GM21390 (cell line): ENCODE measurements at regions not wholly inside any gene's neighbourhood (a gene's known extent, or its start where the extent isn't known, plus 50 kb on each side); places are given as distances from the start of the nearest gene placed in this dataset.
"Not testable (repeated sequence)": the region's sequence is repeated elsewhere in the genome, so short reads cannot be mapped to it uniquely, and the experiment has no call there.

ENCODE experiments used
- ATAC-seq: cut with Tn5 transposase; IDR thresholded peaks from one replicate; pipeline ENCODE4 v1.9.1; 2021; ENCODE audit not compliant: unreplicated experiment

DNA sequence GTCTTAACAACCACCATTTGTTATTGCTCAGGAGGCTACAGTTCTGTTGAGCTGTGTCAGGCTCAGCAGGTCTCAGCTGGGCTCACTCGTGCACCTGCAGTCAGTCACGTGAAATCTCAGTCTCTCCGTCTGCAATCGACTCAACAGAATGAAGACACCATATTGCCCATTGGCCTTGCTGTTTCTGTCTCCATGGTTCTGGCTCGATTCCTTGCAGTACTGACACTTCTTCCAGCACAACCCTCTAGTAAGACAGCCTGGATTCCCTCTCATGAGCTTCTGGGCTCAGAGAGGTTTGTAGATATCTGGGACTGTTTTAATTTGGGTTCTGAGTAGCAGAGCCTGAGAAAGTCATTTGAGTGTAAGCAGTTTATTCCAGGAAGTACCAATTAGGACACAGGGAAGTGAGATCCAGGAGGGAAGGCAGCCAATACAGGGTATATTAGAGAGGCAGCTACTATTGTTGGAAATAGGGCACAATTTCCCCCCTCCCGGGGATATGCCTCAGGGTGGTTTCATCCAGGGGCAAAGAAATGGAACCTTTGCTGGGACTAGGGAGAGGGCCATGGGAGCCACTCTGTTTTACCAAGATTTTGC lies 87.4 kb upstream of the RALGAPA2 start:
- ATAC-seq = no peak

DNA sequence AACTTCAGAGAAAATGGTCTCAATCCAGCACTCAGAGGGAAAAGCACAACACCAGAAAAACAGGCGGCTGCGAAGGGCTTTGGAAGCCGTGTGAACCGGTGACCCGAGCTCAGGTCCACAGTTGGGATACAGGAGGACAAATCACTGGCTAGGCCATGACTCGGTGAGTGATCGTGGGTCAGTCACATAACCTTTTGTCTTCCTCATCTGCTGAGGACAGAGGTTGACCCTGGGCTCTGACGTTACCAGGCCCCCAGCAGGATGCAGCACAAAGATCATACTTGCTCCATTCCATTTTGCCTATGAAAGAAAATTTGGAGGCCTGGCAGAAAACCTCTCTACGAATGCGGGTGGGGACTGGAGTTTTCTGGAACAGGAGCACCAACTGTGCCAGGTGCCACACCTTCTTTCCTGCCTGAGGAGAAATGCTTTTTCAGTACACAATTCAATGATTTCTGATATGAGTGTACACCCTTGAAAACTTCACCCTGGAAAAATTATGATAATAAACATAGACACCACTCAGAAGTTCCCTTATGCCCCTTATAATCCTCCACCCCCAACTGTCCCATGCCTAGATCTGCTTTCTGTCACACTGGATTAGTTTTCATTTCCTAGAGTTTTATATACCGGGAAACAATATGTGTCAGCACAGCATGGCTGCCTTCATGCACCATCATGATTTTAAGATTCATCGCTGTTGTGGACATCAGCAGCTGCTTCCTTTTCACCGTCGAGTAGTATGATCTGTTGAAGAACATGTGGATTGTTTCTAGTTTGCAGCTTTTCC lies 85.3 kb upstream of the RALGAPA2 start:
- ATAC-seq = no peak

DNA sequence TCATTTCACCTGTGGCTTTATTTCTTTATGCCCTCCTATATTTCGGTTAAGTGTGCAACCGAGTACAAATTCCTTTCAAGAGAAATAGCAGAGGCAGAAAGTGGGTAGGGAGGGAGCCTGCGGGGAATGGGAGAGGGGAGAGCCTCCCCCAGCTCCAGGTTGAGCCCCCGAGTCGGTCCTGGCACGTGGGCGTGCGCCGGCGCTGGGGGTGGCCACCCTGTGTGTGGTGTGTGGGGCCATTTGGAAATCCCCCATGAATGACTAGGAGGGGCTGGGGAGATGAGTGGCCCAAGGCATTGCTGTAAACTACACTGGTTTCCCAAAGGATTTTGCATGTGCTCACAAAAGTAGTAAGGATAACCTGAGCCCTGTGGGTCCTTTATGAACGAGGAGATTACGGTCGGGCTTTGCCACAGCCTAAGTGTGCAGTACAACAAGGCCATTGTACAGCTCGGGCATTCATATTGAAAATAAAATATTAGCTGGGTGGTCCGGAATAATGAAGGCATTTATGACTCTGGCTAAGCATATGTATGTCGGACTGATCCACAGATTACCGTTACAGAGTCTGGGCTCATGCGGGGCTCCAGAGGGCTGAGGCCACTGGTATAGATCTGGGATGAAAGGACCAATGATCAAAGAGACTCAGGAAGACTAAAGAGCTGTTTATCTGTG lies 84.5 kb upstream of the RALGAPA2 start:
- ATAC-seq = no peak

DNA sequence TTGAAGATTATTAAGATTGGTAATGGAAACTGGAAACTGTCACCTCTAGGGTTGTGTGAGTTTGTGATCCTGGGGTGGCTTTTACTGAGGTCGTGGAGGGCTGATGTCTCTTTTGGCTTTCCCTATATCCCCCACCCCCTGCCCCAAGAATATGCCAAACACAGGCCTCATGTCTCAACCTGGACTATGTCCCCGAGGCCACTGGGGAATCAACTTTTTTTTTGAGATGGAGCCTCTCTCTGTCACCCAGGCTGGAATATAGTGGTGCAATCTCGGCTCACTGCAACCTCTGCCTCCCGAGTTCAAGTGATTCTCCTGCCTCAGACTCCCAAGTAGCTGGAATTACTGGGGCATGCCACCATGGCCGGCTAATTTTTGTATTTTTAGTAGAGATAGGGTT lies 83.3 kb upstream of the RALGAPA2 start:
- no peak for ATAC-seq

DNA sequence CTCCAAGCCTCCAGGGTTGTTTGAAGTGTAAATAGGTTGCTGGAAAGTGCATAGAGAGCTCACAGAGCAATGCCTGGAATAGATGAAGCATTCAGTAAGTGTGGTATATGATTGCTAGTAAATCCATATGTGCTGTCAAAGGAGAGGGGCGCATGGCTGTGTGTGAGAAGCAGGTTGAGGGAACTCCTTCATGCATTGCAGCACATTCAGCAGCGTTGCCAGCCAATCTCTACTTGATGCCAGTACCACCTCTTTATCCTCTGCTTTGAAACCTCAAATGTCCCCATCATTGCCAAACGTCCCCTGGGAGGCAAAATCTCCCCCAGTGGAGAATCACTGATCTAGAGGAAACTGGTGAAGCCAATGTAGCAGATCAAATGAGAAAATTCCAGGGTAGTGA lies 82.7 kb upstream of the RALGAPA2 start:
- ATAC-seq = no peak

DNA sequence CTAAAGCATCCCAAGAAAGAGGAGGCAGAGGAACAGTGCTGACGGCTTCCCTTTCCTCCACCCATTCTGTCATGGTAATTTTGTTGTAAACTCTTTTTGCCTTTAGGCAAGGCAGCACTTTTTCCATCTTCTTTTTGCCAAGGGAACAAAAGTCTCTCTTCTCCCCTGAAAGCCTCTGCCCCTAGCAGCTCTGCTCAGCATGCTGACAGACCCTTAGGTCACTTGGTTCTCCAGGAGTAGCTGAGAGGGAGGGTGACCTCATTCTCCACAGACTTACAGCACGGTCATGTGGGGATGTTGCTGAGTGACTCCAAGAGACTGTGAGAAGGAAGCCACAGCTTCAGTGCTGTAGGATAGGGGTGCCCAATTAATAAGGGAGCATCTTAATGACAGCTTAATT lies 81.1 kb upstream of the RALGAPA2 start:
- ATAC-seq = no peak

DNA sequence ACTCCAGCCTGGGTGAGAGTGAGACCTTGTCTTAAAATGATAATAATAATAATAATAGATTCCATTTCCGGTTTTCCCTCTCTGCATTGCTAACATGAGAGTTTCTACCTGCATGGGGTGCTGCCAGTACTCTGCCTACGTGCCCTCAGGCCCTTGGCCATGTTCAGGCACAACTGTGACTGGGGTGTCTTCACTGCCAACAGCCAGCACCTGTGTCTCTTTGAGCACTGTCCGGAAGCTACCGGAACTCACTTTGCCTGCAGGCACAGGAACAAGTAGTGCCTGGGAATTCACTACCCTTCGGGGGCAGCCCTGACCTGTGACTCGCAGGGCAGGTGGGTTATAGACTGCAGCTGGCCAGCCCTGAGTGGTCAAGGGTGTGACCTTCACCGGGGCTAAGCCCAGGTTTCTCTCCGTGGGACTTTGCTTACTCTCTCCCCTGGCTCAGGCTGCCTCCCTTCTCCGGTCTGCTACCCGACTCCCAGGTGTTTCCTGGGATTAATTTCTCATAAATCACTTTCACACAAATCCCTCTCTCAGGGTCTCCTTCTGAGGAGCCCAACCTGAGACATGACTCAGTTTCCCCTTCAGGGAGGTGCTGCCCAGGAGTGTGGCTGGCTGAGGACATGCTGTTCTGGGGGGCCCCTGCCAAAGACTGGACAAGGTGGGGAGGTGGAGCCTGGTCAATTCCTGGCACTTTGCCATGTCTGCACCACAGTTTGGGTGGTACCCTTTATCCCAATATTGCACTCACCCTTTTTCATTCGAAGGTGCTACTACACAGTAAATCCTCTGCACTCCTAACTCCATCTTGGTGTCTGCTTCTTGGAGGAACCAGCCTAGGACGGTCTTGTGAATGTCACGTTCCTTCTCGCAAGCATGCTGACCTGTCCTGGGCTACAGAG lies 79.5 kb upstream of the RALGAPA2 start:
- no peak for ATAC-seq

DNA sequence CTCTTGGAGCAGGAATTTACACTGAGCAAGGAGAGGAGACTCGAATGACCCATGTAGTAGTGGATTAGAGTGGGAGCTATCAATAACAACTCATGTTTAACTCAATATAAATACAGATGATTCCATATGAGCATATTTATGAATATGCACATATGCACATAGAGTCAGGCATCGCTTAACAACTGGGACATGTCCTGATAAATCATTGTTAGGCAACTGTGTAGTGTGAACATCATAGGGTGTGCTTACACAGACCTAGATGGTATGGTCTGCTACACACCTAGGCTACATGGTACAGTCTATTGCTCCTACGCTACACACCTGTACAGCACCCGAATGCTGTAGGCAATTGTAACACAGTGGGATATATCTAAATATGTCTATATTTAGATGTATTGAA lies 75.9 kb upstream of the RALGAPA2 start:
- ATAC-seq = no peak

DNA sequence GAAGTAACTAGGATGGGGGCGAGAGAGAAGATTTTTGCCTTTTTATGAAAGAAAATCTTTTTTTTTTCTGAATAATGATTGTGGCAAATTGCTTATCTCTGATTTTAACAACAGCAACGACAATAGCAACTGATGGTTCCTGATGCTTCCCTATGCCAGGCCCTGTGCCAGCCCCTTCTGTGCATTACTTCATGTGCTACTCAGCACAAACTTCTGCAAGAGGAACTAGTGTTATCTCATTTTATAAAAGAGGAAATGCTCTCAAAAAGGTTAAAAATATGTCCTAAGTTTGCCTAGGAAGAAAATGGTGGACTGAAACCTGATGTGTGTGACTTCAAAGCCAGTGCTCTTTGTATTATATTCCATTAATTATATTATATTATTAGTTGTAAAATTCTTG lies 74.0 kb upstream of the RALGAPA2 start:
- ATAC-seq = no peak

DNA sequence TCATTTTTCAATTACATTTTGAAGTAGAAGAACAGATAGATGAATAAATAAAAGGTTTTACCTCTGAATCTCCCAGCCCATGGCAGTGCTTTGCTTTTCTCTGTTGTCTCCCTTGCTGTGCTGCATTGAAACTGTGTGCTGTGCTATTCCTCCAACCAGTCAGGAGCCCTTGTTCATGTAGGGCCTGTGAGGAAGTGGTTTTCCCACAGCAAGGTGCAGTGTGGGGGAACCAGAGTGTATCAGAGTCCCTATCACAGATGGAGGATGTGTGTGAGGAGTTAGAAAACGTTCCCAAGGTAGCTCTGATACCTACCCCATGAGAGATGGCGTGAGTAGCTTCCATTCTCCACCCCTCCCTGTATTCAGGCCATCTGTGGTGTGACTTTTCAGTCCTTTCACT lies 72.8 kb upstream of the RALGAPA2 start:
- ATAC-seq = no peak

DNA sequence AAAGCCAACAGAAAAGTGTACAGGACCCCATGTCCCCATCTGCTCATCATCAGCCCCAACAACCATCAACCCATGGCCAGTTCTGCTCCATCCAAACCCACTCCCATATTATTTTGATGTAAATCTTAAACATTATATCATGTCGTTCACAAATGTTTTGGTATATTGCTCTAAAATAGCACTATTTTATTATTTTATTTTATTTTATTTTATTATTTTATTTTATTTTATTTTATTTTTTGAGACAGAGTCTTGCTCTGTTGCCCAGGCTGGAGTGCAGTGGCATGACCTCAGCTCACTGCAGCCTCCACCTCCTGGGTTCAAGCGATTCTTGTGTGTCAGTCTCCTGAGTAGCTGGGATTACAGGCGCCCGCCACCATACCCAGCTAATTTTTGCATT lies 72.0 kb upstream of the RALGAPA2 start:
- ATAC-seq = not testable (repeated sequence)

DNA sequence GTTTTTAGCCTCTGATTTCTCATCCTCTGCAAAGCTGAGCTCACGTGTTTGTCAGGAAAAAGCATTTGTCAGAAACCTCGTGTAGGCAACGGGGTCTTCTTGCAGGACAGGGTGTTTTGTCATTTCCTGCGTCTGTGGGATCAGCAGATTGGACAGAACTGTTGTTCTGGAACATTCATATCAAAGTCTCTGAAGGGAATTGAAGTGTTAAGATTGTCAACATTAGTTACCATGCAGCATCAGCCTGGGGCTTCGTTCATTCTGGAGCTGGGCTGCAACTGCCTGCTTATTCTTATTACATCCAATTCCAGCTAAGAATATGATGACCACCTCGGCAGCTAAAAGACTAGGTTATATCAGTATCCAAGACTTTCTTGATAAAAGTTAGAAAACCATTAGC lies 71.0 kb upstream of the RALGAPA2 start:
- ATAC-seq = no peak

DNA sequence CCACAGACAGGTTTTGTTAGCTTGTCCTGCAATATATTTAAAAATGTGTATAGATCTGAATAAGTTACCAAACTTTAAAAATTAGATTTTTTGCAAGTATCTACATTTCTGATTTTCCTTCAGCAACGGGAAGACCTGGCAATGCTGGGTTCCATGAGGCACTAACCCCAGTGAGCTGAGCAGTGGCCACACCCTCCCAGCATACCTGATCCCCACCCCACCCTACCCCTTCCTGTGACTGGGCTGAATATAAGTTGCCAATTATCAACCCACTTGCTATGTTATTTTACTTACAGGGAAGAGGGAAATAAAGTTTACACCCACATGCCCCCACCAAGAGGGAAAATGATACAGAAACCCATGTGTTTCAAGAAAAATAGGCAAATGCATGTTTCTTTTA lies 70.3 kb upstream of the RALGAPA2 start:
- no peak for ATAC-seq

DNA sequence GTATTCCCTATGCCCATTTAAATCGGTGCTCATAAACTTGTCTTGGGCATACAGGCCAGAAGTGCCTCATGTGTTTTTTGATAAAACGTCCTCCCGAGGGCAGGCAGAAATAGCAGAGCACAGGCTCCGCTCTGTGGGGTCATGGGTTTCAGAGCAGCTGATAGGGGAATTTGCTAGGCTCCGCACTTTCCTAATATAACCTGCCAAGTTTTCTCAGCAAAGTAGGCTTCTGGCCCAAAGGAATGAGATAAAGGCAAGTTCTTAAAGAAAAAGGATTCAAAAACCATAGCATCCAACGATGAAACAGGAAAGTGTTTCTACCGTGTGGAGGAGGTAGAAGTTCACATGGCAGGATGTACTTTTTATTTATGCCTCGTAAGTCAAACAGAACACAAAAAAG lies 69.8 kb upstream of the RALGAPA2 start:
- no peak for ATAC-seq

DNA sequence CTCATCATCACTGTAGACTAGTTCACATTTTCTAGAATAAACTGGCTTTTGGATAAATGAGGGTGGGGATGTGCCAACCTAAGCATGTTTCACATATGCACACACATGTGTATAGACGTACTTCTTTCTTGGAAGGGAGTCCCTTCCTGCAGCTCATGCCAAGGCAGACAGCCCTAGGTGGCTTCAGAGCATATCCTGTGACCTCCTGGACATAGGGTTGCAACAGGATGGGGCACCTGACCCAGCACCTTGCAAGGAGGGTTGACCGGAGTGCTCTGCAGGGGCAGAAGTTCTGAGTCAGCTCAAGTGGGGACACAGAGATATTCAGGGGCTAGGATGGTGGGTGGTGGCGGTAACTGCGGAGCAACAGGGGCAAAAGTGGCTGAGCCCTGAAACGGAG lies 68.6 kb upstream of the RALGAPA2 start:
- no peak for ATAC-seq

DNA sequence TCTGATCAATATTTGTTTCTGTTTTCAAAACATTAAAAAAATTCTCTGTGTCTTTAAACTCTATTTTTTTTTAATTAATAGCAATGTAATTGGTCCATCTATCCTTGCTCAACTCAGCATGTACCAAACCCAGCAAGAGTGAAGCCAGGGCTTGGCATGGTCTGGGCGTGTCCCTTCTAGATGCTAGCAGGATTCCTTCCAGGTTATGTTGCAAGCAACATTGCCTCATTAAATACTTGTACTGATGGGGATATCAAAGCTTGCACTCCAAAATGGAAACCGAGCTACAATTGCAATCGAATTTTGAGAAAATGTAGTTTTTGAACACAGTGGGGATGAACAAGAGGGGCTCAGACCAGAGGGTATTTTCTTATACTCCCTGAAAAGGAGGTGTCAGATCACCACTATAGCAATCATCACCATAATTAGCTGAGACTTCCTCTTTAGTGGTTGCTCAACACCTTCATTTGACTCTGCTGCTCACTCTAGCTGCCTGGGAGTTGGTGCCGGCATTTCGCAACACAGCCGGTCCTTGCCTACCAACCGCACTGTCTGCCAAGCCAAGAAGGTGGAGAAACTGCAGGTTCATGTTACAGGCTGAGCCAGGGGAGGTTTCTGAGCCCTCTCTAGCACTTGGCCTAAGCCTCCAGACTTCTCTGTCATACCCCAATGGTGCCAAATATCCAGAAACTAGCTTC lies 67.8 kb upstream of the RALGAPA2 start:
- no peak for ATAC-seq

DNA sequence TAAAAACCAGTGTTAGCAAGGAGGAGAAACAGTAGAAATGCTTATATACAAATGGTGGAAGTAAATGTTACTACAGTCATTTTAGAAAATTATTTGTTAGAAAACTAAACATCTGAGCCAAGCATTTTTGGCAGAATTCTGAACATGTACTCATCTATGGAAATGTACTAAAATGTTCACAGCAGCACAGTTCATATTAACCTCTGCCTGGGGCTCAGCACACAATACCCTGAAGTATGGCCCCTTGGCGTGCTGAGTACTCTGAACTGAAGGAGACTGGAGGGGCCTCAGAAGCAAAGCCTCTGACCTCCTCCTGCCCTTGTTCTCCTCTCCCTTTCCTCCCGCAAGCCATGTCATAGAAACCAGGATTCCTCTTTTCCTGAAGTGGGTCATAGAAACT lies 66.2 kb upstream of the RALGAPA2 start:
- ATAC-seq = no peak

DNA sequence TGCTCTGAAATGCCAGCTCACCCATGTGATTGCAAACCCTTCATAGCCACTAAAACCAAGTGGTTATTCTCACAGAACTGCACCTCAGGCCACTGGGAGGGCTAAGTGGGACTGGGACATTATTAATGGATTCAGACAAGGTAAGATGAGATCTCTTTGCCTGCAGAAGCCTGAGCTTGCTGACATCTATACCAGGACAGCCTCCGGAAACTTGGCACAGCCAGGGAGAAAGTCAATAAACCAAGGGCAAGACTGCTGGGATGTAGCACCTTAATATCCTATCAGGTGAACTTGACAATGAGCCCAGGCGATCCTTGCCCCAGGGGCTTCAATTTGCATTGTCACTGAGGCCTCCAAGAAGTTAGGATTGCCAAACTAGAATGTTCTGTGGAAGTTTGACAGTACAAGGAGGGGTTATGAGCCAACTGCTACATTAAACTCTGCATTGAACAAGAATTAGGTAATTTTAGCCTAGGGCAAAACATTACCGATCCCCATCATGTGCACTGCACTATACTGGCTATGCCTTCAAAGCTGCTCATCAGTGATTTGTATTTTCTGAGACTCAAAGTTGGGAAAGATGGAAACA lies 60.1 kb upstream of the RALGAPA2 start:
- no peak for ATAC-seq

DNA sequence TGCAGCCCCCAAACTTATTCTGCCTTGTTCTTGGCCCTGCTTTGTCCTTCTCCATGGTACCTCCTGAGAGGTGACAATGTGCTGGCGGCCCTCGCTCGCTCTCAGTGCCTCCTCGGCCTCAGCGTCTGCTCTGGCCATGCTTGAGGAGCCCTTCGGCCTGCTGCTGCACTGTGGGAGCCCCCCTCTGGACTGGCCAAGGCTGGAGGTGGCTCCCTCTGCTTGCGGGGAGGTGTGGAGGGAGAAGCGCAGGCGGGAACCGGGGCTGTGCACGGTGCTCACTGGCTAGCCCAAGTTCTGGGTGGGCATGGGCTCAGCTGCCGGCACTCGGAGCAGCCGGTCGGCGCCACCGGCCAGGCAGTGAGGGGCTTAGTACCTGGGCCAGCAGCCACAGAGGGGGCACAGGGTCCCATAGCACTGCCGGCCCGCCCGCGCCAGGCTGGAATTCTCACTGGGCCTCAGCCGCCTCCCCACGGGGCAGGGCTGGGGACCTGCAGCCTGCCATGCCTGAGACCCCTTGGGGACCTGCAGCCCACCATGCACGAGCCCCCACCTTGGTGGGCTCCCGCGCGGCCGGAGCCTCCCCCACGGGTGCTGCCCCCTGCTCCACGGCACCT lies 55.9 kb upstream of the RALGAPA2 start:
- no peak for ATAC-seq
